H1 (cell line): ENCODE measurements at regions not wholly inside any gene's neighbourhood (a gene's known extent, or its start where the extent isn't known, plus 50 kb on each side); places are given as distances from the start of the nearest gene placed in this dataset.

Experiments used
- CEBPB ChIP-seq: IDR thresholded peaks from 2 replicates; pipeline ENCODE4 v1.6.1; 2012; ENCODE audit warnings: low read depth, low read length
- KDM4A ChIP-seq: IDR thresholded peaks from one replicate; pipeline ENCODE4 v1.7.1; 2012; ENCODE audit warnings: low read depth, mild to moderate bottlenecking, moderate library complexity, low read length, inconsistent platforms; ENCODE audit not compliant: severe bottlenecking
- RXRA ChIP-seq: IDR thresholded peaks from 2 replicates; pipeline ENCODE4 v1.6.1; 2011; ENCODE audit warnings: low read depth, mild to moderate bottlenecking, low read length, moderate library complexity; ENCODE audit not compliant: insufficient read depth
- TAF7 ChIP-seq: optimal IDR thresholded peaks from 2 replicates; pipeline ENCODE3; 2011; ENCODE audit warnings: low read depth, mild to moderate bottlenecking, inconsistent platforms, low read length, moderate library complexity, borderline replicate concordance
- TF ChIP-seq, protein P1 (sequence below): fragments of 300-600 bp; sonication (generic); IDR thresholded peaks from 2 replicates; pipeline ENCODE4 v1.7.1; 2012; ENCODE audit warnings: low read length, moderate library complexity, mild to moderate bottlenecking, inconsistent platforms; ENCODE audit not compliant: insufficient replicate concordance

DNA sequence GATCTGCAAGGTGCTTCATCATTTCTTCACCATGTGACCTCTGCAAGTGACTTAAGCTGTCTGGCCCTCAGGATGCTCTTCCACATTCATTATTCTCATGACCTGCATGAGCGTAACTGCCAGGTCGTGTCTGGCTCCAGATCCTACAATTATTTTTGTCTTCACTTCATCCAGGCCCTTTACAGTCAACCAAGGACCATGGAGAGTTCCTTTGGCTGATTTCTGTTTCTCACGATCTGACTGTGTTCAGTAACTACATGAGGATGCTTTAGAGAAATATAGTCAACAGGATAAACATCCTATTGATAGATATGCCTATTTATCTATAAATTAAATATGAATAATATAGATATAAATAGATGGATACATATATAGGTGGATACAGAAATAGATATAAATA is 1251.6 kb downstream of the NLGN4Y start (continued):
- TF ChIP-seq, protein P1, sequence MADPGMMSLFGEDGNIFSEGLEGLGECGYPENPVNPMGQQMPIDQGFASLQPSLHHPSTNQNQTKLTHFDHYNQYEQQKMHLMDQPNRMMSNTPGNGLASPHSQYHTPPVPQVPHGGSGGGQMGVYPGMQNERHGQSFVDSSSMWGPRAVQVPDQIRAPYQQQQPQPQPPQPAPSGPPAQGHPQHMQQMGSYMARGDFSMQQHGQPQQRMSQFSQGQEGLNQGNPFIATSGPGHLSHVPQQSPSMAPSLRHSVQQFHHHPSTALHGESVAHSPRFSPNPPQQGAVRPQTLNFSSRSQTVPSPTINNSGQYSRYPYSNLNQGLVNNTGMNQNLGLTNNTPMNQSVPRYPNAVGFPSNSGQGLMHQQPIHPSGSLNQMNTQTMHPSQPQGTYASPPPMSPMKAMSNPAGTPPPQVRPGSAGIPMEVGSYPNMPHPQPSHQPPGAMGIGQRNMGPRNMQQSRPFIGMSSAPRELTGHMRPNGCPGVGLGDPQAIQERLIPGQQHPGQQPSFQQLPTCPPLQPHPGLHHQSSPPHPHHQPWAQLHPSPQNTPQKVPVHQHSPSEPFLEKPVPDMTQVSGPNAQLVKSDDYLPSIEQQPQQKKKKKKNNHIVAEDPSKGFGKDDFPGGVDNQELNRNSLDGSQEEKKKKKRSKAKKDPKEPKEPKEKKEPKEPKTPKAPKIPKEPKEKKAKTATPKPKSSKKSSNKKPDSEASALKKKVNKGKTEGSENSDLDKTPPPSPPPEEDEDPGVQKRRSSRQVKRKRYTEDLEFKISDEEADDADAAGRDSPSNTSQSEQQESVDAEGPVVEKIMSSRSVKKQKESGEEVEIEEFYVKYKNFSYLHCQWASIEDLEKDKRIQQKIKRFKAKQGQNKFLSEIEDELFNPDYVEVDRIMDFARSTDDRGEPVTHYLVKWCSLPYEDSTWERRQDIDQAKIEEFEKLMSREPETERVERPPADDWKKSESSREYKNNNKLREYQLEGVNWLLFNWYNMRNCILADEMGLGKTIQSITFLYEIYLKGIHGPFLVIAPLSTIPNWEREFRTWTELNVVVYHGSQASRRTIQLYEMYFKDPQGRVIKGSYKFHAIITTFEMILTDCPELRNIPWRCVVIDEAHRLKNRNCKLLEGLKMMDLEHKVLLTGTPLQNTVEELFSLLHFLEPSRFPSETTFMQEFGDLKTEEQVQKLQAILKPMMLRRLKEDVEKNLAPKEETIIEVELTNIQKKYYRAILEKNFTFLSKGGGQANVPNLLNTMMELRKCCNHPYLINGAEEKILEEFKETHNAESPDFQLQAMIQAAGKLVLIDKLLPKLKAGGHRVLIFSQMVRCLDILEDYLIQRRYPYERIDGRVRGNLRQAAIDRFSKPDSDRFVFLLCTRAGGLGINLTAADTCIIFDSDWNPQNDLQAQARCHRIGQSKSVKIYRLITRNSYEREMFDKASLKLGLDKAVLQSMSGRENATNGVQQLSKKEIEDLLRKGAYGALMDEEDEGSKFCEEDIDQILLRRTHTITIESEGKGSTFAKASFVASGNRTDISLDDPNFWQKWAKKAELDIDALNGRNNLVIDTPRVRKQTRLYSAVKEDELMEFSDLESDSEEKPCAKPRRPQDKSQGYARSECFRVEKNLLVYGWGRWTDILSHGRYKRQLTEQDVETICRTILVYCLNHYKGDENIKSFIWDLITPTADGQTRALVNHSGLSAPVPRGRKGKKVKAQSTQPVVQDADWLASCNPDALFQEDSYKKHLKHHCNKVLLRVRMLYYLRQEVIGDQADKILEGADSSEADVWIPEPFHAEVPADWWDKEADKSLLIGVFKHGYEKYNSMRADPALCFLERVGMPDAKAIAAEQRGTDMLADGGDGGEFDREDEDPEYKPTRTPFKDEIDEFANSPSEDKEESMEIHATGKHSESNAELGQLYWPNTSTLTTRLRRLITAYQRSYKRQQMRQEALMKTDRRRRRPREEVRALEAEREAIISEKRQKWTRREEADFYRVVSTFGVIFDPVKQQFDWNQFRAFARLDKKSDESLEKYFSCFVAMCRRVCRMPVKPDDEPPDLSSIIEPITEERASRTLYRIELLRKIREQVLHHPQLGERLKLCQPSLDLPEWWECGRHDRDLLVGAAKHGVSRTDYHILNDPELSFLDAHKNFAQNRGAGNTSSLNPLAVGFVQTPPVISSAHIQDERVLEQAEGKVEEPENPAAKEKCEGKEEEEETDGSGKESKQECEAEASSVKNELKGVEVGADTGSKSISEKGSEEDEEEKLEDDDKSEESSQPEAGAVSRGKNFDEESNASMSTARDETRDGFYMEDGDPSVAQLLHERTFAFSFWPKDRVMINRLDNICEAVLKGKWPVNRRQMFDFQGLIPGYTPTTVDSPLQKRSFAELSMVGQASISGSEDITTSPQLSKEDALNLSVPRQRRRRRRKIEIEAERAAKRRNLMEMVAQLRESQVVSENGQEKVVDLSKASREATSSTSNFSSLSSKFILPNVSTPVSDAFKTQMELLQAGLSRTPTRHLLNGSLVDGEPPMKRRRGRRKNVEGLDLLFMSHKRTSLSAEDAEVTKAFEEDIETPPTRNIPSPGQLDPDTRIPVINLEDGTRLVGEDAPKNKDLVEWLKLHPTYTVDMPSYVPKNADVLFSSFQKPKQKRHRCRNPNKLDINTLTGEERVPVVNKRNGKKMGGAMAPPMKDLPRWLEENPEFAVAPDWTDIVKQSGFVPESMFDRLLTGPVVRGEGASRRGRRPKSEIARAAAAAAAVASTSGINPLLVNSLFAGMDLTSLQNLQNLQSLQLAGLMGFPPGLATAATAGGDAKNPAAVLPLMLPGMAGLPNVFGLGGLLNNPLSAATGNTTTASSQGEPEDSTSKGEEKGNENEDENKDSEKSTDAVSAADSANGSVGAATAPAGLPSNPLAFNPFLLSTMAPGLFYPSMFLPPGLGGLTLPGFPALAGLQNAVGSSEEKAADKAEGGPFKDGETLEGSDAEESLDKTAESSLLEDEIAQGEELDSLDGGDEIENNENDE: no peak
- TF ChIP-seq RXRA (no peak), TAF7 (no peak), CEBPB (no peak), KDM4A (no peak)
